ENCODE measurements at regions not wholly inside any gene's neighbourhood (a gene's known extent, or its start where the extent isn't known, plus 50 kb on each side); places are given as distances from the start of the nearest gene placed in this dataset.

GRCh38 chr3:16785465-16785864 is 99.3 kb upstream of the PLCL2 start:
- TF ChIP-seq, protein P1, sequence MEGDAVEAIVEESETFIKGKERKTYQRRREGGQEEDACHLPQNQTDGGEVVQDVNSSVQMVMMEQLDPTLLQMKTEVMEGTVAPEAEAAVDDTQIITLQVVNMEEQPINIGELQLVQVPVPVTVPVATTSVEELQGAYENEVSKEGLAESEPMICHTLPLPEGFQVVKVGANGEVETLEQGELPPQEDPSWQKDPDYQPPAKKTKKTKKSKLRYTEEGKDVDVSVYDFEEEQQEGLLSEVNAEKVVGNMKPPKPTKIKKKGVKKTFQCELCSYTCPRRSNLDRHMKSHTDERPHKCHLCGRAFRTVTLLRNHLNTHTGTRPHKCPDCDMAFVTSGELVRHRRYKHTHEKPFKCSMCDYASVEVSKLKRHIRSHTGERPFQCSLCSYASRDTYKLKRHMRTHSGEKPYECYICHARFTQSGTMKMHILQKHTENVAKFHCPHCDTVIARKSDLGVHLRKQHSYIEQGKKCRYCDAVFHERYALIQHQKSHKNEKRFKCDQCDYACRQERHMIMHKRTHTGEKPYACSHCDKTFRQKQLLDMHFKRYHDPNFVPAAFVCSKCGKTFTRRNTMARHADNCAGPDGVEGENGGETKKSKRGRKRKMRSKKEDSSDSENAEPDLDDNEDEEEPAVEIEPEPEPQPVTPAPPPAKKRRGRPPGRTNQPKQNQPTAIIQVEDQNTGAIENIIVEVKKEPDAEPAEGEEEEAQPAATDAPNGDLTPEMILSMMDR (conservative IDR thresholded peaks at IDR 0.05; ENCODE audit: low read depth, low read length): no peak
- no peak for TF ChIP-seq POLR2A (IDR thresholded peaks at IDR 0.05; ENCODE audit: low read depth, low read length)
- TF ChIP-seq RAD21 (IDR thresholded peaks at IDR 0.05; ENCODE audit: low read length): no peak
- TF ChIP-seq MAFK (IDR thresholded peaks at IDR 0.05; ENCODE audit: low read depth, low read length): no peak
- TF ChIP-seq RFX5 (IDR thresholded peaks at IDR 0.05; ENCODE audit: low read depth, low read length): no peak
- TF ChIP-seq FOS (IDR thresholded peaks at IDR 0.05; ENCODE audit: low read depth, low read length): no peak
- no peak for TF ChIP-seq BHLHE40 (IDR thresholded peaks at IDR 0.05; ENCODE audit: low read depth, low read length)
- TF ChIP-seq, protein P2, sequence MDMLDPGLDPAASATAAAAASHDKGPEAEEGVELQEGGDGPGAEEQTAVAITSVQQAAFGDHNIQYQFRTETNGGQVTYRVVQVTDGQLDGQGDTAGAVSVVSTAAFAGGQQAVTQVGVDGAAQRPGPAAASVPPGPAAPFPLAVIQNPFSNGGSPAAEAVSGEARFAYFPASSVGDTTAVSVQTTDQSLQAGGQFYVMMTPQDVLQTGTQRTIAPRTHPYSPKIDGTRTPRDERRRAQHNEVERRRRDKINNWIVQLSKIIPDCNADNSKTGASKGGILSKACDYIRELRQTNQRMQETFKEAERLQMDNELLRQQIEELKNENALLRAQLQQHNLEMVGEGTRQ (IDR thresholded peaks at IDR 0.05; ENCODE audit: low read depth, low read length): no peak
- TF ChIP-seq CEBPB (IDR thresholded peaks at IDR 0.05; ENCODE audit: low read depth, low read length): no peak
- TF ChIP-seq, protein P3, sequence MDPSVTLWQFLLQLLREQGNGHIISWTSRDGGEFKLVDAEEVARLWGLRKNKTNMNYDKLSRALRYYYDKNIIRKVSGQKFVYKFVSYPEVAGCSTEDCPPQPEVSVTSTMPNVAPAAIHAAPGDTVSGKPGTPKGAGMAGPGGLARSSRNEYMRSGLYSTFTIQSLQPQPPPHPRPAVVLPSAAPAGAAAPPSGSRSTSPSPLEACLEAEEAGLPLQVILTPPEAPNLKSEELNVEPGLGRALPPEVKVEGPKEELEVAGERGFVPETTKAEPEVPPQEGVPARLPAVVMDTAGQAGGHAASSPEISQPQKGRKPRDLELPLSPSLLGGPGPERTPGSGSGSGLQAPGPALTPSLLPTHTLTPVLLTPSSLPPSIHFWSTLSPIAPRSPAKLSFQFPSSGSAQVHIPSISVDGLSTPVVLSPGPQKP (IDR thresholded peaks at IDR 0.05; ENCODE audit: borderline replicate concordance, low read depth, low read length): no peak
- no peak for TF ChIP-seq CHD1 (IDR thresholded peaks at IDR 0.05; ENCODE audit: low read depth, low read length)
- TF ChIP-seq MXI1 (IDR thresholded peaks at IDR 0.05; ENCODE audit: borderline replicate concordance, low read depth, low read length): no peak
- TF ChIP-seq NFE2L2 (IDR thresholded peaks at IDR 0.05; ENCODE audit: low read depth, low read length): no peak

All from IMR-90 (cell line).